ENCODE measurements at regions not wholly inside any gene's neighbourhood (a gene's known extent, or its start where the extent isn't known, plus 50 kb on each side); places are given as distances from the start of the nearest gene placed in this dataset.
"Not testable (repeated sequence)": the region's sequence is repeated elsewhere in the genome, so short reads cannot be mapped to it uniquely, and the experiment has no call there.

GRCh38 chr22:25281675-25282345 lies 62.4 kb downstream of the CRYBB2 start:
- Histone ChIP-seq H3K27me3 (ENCODE audit: insufficient read depth in 3 of 3, low read length in 2 of 3) (peaks cover 6 to 62% (median 12%) of the 10 kb centered on the region in 3 donors), H3K27ac (no peak overlapping the region), H3K4me3 (no peak overlapping the region), H3K36me3 (ENCODE audit: insufficient read depth in 1 of 2, low read depth in 1 of 2) (no peaks in the 10 kb centered on the region), H3K9me3 (no peaks in the 10 kb centered on the region), H3K4me1 (no peaks in the 10 kb centered on the region)
- no peak for DNase-seq
- WGBS, 3 donors: 7 to 9% (median 7%) methylated on average over 22 to 26 of the region's 26 CpGs
- intact Hi-C loops (cut with DNase I): no loop called here
- no peak for ATAC-seq
- TF ChIP-seq CTCF (IDR thresholded peaks at IDR 0.05): no peak

DNA sequence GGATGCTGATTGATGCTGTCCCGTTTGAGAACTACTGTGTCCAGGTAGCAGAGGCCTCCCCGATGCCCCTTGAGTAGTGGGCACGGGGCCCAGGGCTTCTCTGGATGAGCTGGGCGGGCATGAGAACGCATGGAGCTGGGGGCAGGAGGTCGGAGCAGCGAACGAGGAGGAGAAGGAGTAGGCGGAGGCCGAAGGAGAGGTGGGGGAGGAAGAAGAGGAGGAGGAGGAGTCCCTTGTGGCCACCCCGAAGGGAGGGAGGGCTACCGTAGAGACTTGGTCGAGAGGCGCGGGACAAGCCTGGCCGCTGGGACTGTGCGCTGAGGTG lies 62.9 kb downstream of the CRYBB2 start:
- H3K36me3 ChIP-seq (ENCODE audit: insufficient read depth in 1 of 2, low read depth in 1 of 2): no peaks in the 10 kb centered on the region
- 0 to 2% (median 1%) methylated on average over 10 to 17 of the region's 17 CpGs for WGBS, 3 donors
- no peak for TF ChIP-seq CTCF (IDR thresholded peaks at IDR 0.05)
- peaks cover 6 to 62% (median 12%) of the 10 kb centered on the region in 3 donors for H3K27me3 ChIP-seq (ENCODE audit: insufficient read depth in 3 of 3, low read length in 2 of 3)
- no peaks in the 10 kb centered on the region for H3K4me1 ChIP-seq
- no peak for DNase-seq
- no peak overlapping the region for H3K27ac ChIP-seq
- H3K4me3 ChIP-seq: no peak overlapping the region
- no peak for ATAC-seq
- no peaks in the 10 kb centered on the region for H3K9me3 ChIP-seq
- intact Hi-C loops (cut with DNase I): no loop called here

DNA sequence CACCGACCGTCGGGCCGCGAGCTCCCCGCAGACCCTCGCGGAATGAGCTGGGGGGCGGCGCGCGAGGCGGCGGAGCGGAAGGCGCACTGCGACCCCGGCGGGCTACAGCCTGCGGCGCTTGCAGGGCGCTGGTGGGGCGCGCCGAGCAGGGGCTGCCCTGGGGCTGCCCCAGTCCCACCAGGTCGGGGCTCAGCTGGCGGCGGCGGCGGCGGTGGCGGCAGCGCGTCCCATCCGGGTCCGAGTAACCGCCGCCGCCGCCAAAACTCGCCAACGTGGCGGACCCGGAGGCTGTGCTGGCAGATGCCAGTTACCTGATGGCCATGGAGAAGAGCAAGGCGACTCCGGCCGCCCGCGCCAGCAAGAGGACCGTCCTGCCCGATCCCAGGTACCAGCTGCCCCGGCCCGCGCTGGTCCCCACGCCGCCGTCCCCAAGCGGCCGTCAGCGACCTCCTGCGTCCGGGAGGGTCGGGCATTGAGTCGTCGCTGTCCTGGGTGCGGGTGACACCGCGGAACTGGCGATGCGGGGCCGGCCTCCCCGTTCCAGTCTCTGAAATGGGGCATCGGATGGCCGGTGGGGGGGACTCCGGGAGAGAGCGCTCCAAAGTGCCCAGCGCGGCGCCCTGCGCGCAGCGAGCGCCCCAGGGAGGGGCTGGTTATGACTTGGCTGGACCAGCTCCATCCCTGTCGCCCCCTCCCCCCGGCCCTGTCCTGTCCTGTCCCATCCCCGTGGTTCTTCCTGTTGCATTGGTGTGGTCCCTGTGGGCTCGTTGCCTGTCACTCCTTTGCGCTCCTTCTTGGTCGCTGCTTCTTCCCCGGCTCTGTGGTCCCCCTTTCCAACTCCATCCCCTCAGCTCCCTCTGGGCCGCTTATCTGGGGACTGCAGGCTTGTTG lies 63.5 kb downstream of the CRYBB2 start:
- H3K36me3 ChIP-seq (ENCODE audit: insufficient read depth in 1 of 2, low read depth in 1 of 2): no peaks in the 10 kb centered on the region
- 1 to 2% (median 1%) methylated on average over 47 to 91 of the region's 91 CpGs for WGBS, 3 donors
- intact Hi-C loops (cut with DNase I): no loop called here
- no peak for ATAC-seq
- no peaks in the 10 kb centered on the region for H3K4me1 ChIP-seq
- TF ChIP-seq CTCF (IDR thresholded peaks at IDR 0.05): no peak
- peaks cover 6 to 62% (median 12%) of the 10 kb centered on the region in 3 donors for H3K27me3 ChIP-seq (ENCODE audit: insufficient read depth in 3 of 3, low read length in 2 of 3)
- DNase-seq: no peak
- H3K27ac ChIP-seq: no peak overlapping the region
- H3K4me3 ChIP-seq: no peak overlapping the region
- H3K9me3 ChIP-seq: no peaks in the 10 kb centered on the region

GRCh38 chr22:25288481-25288880 lies 69.0 kb downstream of the CRYBB2 start:
- H3K36me3 ChIP-seq (ENCODE audit: insufficient read depth in 1 of 2, low read depth in 1 of 2); H3K4me1 ChIP-seq; DNase-seq; H3K9me3 ChIP-seq; ATAC-seq; intact Hi-C loops (cut with DNase I); H3K27ac ChIP-seq; H3K4me3 ChIP-seq: not testable (repeated sequence)
- peaks cover 0 to 18% (median 2%) of the 10 kb centered on the region in 3 donors for H3K27me3 ChIP-seq (ENCODE audit: insufficient read depth in 3 of 3, low read length in 2 of 3)
- WGBS, 3 donors: 57 to 87% (median 59%) methylated on average over 2 to 5 of the region's 5 CpGs

DNA sequence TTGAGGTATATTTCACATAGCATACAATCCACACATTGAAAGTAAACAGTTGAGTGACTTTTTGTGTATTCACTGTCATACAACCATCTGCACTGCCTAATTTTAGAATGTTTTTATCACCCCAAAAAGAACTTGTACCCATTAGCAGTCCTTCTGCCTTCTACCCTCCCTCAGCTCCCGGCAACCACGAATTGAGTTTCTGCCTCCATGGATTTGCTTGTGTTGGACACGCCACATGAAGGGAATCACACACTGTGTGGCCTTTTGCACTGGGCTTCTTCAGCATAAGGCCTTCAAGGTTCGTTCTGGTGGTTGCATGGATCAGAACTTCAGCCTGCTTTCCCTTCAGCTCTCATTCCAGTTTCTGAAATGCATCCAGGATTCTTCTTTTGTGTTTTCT lies 82.5 kb downstream of the CRYBB2 start:
- ATAC-seq; H3K4me3 ChIP-seq; intact Hi-C loops (cut with DNase I); H3K9me3 ChIP-seq; H3K36me3 ChIP-seq (ENCODE audit: insufficient read depth in 1 of 2, low read depth in 1 of 2); H3K27ac ChIP-seq; H3K4me1 ChIP-seq; DNase-seq: not testable (repeated sequence)
- WGBS, 3 donors: 62 to 78% (median 68%) methylated on average over 3 to 4 of the region's 4 CpGs
- peaks cover 0 to 23% (median 0%) of the 10 kb centered on the region in 3 donors for H3K27me3 ChIP-seq (ENCODE audit: insufficient read depth in 3 of 3, low read length in 2 of 3)

DNA sequence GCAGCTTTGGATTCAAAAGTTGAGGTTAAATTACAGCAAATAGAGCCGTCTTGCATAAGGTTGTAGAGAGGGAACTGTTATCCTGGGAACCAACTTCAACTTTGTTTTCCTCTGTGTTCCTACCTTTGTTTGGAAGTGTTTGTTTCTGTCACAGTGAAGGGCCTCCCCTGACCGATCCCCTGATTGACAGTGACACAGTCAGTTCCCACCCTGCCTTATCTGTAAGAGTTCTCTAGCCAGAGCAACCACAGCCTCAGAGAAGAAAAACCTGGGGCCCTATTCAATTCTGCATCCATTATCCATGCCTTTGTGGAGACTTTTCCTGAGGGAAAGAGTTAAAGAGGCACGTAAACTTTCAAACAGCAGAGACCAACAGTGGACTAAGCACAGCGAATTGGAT lies 90.1 kb downstream of the CRYBB2 start:
- WGBS, 3 donors: 31 to 60% (median 38%) methylated on average over 1 of the region's 4 CpGs

DNA sequence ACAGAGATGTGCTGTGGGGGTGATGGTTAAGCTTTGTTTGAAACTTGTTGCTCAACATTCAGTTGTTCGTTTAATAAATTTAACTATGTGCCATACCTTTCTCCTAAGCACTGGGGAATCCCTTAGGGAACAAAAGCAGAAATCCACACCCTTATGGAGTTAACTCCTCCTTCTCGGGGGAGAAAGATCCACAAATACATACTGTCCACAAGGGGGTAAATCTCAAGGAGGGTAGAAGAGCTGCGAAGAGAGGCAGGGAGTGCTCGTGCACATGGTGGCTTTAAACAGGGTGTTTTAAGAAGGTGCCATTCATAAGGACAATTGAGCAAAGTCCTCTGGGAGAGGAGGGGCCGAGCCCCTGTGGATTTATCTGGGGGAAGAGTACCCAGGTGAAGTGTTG lies 92.5 kb downstream of the CRYBB2 start:
- intact Hi-C loops (cut with DNase I); ATAC-seq; H3K36me3 ChIP-seq (ENCODE audit: insufficient read depth in 1 of 2, low read depth in 1 of 2); H3K27ac ChIP-seq; DNase-seq; H3K27me3 ChIP-seq (ENCODE audit: insufficient read depth in 3 of 3, low read length in 2 of 3); H3K9me3 ChIP-seq; H3K4me1 ChIP-seq; H3K4me3 ChIP-seq: not testable (repeated sequence)
- WGBS, 3 donors: 60 to 70% (median 62%) methylated on average over 1 to 2 of the region's 5 CpGs

More for the DNA sequence above, 90.1 kb downstream of the CRYBB2 start:
- H3K4me3 ChIP-seq; H3K36me3 ChIP-seq (ENCODE audit: insufficient read depth in 1 of 2, low read depth in 1 of 2); H3K9me3 ChIP-seq; H3K27ac ChIP-seq; ATAC-seq; intact Hi-C loops (cut with DNase I); H3K27me3 ChIP-seq (ENCODE audit: insufficient read depth in 3 of 3, low read length in 2 of 3); DNase-seq; H3K4me1 ChIP-seq: not testable (repeated sequence)
